HAP-1 (cell line): ENCODE measurements at regions not wholly inside any gene's neighbourhood (a gene's known extent, or its start where the extent isn't known, plus 50 kb on each side); places are given as distances from the start of the nearest gene placed in this dataset.
"Not testable (repeated sequence)": the region's sequence is repeated elsewhere in the genome, so short reads cannot be mapped to it uniquely, and the experiment has no call there.

Experiments
- DNase-seq, 2 experiments: peaks; one replicate each; pipeline ENCODE4 v3.0.0-alpha.2; 2016 to 2020; ENCODE audit warnings: low spot score in 2 of 2
- H3K27me3 ChIP-seq: fragments of 250-450 bp; sonication (Bioruptor Pico); 2 replicates; pipeline ENCODE4 v1.5.1; 2020; ENCODE audit warnings: low read depth, mild to moderate bottlenecking, moderate library complexity
- H3K36me3 ChIP-seq: fragments of 250-450 bp; sonication (Bioruptor Pico); replicated peaks from 2 replicates; pipeline ENCODE4 v1.5.1; 2020; ENCODE audit warnings: mild to moderate bottlenecking
- H3K4me1 ChIP-seq: fragments of 250-450 bp; sonication (Bioruptor Pico); 2 replicates; pipeline ENCODE4 v1.5.1; 2020; ENCODE audit warnings: mild to moderate bottlenecking
- H3K4me3 ChIP-seq: fragments of 250-450 bp; sonication (Bioruptor Pico); 2 replicates; pipeline ENCODE4 v1.5.1; 2020; ENCODE audit warnings: mild to moderate bottlenecking, moderate library complexity
- H3K9me3 ChIP-seq: fragments of 250-450 bp; sonication (Bioruptor Pico); 2 replicates; pipeline ENCODE4 v1.5.1; 2020; ENCODE audit warnings: mild to moderate bottlenecking, moderate library complexity
- in situ Hi-C: fragments of 300-500 bp; cut with MboI; formaldehyde crosslinking; loops from 3 replicates; pipeline ENCODE4 v1.14.3; 2020; ENCODE audit warnings: low sequenced_read_pairs, inconsistent platforms, mixed read lengths

DNA sequence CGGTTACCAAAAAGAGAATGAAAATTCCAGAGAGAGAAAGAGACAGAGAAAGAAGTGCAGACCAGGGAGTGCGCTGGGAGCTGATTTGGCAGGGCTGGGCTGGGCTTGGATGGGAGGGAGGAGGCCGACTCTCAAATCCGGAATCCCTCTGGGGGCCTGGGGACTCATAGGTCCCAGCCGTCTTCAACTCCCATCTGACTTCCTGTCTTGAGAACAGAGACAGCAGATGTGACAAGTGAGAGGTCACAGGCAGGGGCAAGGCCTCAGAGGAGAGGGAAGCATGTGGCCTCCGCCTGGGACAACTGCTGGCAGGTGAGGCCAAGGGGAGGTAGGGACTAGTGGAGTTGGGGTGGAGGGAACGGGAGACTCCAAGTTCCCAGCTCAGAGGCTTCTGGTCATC, 172.9 kb downstream of the GOSR1 start:
- in situ Hi-C loops, H3K4me1 ChIP-seq, DNase-seq: not testable (repeated sequence)

DNA sequence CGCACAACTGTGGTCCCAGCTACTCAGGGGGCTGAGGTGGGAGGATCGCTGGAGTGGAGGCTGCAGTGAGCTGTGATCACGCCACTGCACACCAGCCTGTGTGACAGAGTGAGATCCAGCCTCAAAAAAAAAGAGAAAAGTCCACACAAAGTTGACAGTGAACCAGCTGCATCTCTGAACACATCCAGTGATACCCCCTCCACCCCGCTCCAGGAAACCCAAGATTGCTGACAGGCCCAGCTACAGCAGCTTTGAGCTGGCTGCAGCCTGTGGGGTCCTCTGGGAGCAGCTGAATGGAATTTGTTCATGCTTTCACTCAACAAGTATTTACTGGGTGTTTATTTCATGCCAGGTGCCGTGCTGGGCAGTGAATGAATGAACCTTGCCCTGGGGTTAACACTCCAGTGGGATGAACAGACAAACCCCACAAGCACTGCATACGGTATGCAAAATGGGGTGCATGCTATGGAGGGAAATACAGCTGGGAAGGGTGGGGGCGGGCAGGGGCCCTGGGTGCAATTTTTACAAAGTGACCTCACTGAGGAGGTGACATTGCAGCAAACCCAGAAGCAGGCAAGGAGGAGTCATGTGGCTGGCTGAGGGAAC, 170.9 kb downstream of the GOSR1 start:
- H3K27me3 ChIP-seq, H3K4me1 ChIP-seq, H3K4me3 ChIP-seq, H3K36me3 ChIP-seq, H3K9me3 ChIP-seq, DNase-seq, in situ Hi-C loops: not testable (repeated sequence)

More for the DNA sequence above, 172.9 kb downstream of the GOSR1 start:
- H3K36me3 ChIP-seq, H3K27me3 ChIP-seq, H3K4me3 ChIP-seq, H3K9me3 ChIP-seq: not testable (repeated sequence)

DNA sequence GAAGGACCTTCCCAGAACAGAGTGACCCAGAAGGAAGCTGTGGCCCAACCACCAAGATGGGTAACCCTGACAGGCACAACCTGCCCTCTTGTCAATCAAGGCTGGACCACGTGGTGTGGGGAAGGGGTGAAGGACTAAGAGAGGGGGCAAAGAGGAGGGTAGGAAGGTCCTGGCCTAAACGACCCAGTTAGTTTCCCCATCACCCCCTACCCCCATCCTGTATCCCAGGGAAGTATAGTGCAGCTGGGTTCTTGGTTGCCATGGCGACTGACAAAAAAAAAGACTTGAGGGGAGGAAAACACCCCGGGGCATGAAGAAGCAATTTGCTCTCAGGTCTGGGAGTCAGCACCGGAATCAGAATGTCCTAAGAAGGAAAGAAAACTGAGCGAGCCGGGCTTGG, 168.7 kb downstream of the GOSR1 start:
- H3K27me3 ChIP-seq, H3K36me3 ChIP-seq, in situ Hi-C loops, H3K4me1 ChIP-seq, H3K4me3 ChIP-seq, H3K9me3 ChIP-seq: not testable (repeated sequence)
- peak; percentile 2 to 67 for DNase-seq

DNA sequence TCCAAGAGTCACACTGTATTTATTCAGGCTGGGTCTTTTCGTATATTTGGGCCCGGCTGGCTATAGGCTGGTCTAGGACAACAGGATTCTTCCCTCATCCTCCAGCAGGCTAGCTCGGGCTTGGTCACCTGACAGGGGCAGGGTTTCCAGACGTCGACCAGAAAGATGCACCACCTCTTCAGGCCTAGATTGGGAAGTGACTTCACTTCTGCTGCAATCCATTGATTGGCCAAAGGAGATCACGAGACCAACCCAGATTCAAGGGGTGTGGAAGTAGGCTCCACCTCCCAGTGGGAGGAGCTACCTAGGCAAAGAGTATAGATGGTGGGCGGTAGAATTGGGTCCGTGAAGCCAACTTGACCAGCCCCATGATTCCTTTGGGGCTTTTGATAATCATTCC, 167.5 kb downstream of the GOSR1 start:
- H3K36me3 ChIP-seq, in situ Hi-C loops, H3K27me3 ChIP-seq, H3K9me3 ChIP-seq, H3K4me3 ChIP-seq, H3K4me1 ChIP-seq: not testable (repeated sequence)
- peak in 1 of 2 experiments; percentile 67 for DNase-seq

DNA sequence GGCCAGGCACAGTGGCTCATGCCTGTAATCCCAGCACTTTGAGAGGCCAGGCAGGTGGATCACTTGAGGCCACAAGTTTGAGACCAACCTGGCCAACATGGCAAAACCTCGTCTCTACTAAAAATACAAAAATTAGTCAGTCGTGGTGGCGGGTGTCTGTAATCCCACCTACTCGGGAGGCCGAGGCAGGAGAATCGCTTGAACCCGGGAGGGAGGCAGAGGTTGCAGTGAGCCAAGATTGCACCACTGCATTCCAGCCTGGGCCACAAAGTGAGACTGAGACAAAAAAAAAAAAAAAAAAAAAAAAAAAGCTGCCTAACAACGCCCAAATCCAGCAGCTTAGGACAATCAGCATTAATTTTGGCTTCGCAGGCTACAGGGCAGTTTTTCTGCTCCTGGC, 167.1 kb downstream of the GOSR1 start:
- H3K9me3 ChIP-seq, DNase-seq, in situ Hi-C loops, H3K4me3 ChIP-seq, H3K27me3 ChIP-seq, H3K36me3 ChIP-seq, H3K4me1 ChIP-seq: not testable (repeated sequence)

DNA sequence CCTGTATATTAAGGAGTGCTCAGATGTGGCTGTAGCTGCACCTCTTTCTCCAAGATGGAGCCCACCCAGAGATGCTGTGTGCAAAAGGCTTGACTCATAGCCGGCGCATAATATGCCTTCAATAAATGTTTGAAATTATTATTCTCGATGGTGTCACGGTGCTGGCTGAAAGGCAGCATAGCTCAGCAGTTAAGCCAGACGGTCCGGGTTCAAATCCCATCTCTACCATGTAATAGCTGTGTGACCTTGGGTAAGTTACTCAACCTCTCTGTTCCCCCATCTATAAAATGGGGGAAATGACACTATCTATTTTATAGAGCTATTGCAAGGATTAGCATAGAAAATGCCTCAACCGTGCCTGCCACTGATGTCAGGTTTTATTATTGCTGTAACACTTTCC, 164.2 kb downstream of the GOSR1 start:
- H3K4me1 ChIP-seq, H3K36me3 ChIP-seq, H3K27me3 ChIP-seq, in situ Hi-C loops, DNase-seq, H3K9me3 ChIP-seq, H3K4me3 ChIP-seq: not testable (repeated sequence)

DNA sequence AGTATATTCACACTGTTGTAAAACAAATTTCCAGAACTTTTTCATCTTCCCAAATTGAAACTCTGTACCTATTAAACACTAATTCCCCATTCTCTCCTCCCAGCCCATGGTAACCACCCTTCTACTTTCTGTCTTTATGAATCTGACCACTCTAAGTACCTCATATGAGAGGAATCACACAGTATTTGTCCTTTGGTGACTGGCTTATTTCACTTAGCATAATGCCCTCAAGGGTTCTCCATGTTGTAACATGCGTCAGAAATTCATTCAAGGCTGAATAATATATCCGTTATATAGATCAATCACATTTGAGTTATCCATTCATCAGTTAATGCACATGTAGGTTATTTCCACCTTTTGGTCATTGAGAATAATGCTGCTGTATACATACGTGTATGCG, 162.2 kb downstream of the GOSR1 start:
- H3K4me3 ChIP-seq, H3K27me3 ChIP-seq, H3K4me1 ChIP-seq, in situ Hi-C loops, H3K9me3 ChIP-seq, H3K36me3 ChIP-seq, DNase-seq: not testable (repeated sequence)

DNA sequence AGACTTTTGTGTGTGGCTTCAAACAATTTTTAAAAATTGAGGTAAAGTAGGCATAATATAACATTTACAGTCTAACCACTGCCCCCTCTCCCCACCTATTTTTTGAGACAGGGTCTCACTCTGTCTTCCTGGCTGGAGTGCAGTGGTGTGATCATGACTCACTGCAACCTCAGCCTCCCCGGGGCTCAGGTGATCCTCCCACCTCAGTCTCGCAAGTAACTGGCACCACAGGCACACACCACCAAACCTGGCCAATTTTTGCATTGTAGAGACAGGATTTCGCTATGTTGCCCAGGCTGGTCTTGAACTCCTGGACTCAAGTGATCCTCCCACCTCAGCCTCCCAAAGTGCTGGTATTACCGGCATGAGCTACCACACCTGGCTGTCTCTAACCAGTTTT, 161.8 kb downstream of the GOSR1 start:
- H3K4me1 ChIP-seq, DNase-seq, H3K9me3 ChIP-seq, H3K4me3 ChIP-seq, in situ Hi-C loops, H3K36me3 ChIP-seq, H3K27me3 ChIP-seq: not testable (repeated sequence)

DNA sequence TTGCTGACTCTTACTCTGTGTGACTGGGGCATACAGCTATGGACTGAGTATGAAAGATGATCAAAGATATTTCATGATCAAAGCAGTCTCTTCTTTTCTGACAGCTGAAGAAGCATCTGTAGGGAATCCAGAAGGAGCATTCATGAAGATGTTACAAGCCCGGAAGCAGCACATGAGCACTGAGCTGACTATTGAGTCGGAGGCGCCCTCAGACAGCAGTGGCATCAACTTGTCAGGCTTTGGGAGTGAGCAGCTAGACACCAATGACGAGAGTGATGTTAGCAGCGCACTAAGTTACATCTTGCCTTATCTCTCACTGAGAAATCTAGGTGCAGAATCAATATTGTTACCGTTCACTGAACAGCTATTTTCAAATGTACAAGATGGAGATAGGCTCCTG, 154.4 kb downstream of the GOSR1 start:
- H3K4me3 ChIP-seq, in situ Hi-C loops, H3K4me1 ChIP-seq, H3K27me3 ChIP-seq, H3K36me3 ChIP-seq, H3K9me3 ChIP-seq, DNase-seq: not testable (repeated sequence)

DNA sequence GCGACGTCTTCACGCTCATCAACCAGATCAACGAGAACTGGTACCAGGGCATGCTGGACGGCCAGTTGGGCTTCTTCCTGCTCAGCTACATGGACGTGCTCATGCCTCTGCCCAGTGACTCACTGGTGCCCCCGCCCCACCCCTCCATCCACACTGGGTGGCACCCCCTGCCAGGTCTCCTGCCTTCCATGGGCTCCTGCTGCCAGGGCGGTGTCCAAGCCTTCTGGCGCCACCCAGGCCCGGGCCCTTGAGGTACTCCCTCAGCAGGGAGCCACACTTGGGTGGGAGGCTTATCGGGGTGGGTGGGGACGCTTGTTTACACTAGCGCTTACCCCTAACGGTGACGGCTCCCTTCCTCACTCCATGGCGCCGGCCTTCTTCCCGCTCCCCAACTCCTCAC, 148.2 kb downstream of the GOSR1 start:
- H3K9me3 ChIP-seq: not testable (repeated sequence)

DNA sequence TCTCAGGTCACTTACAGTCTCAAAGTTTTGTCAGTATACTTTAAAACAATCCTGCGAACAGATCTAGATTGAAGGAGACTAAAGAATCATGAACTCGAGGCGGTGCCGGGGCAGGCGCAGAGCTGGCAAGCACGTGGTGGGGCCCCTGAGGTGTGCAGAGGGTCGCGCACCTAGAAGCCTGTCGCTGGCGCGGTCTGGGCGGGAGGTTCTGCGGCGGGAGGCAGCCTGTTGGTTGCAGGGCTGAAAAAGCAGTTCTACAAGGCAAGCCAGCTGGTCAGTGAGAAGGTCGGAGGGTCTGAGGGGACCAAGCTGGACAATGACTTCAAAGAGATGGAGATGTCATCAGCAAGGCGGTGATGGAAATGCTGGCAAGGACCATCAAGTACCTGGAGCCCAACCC, 147.0 kb downstream of the GOSR1 start:
- H3K4me3 ChIP-seq, in situ Hi-C loops, H3K4me1 ChIP-seq, H3K36me3 ChIP-seq, DNase-seq, H3K27me3 ChIP-seq, H3K9me3 ChIP-seq: not testable (repeated sequence)

More for the DNA sequence above, 148.2 kb downstream of the GOSR1 start:
- H3K36me3 ChIP-seq, DNase-seq, H3K27me3 ChIP-seq, H3K4me3 ChIP-seq, H3K4me1 ChIP-seq, in situ Hi-C loops: not testable (repeated sequence)

DNA sequence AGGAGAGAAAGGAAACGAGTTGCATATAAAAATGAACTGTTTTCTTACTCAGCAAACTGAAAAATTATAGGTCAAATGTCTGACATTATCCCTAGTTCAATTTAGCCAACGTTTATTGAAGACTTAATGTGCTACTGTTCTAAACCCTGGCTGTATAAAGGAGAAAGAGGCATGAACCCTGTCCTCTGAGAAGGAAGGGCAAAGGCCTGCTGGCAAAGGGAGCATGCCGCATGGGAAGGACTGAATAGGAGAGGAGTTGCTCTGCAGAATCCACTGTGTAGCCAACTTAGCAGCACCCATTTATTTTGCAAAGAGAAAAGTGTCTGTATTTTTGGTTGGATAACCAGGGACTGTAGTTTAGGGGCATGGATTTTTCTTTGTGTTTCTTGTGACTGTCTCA, 132.5 kb downstream of the GOSR1 start:
- H3K4me3 ChIP-seq, H3K9me3 ChIP-seq, in situ Hi-C loops, H3K27me3 ChIP-seq, H3K4me1 ChIP-seq, H3K36me3 ChIP-seq, DNase-seq: not testable (repeated sequence)

DNA sequence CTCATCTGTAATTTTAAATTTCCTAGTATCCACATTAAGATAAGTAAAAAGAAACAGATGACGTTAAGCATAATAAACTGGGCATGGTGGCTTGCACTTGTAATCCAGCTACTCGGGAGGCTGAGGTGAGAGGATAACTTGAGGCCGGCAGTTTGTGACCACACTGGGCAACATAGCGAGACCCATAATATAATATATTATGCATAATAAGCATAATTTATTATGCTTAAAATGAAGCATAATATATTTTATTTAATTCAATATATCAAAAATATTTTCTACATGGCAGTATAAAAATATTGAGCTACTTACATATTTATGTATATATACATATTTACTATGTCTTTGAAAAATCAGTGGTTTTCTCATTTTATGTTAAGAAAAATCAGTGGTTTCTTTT, 128.3 kb downstream of the GOSR1 start:
- no peak for DNase-seq
- no peaks in the 10 kb centered on the region for H3K27me3 ChIP-seq
- H3K4me1 ChIP-seq: no peaks in the 10 kb centered on the region; the same call in none of the 2 replicates
- no peaks in the 10 kb centered on the region; the same call in 1 of the 2 replicates for H3K36me3 ChIP-seq
- in situ Hi-C loops: no loop called here
- no peak overlapping the region for H3K4me3 ChIP-seq
- H3K9me3 ChIP-seq: no peaks in the 10 kb centered on the region

DNA sequence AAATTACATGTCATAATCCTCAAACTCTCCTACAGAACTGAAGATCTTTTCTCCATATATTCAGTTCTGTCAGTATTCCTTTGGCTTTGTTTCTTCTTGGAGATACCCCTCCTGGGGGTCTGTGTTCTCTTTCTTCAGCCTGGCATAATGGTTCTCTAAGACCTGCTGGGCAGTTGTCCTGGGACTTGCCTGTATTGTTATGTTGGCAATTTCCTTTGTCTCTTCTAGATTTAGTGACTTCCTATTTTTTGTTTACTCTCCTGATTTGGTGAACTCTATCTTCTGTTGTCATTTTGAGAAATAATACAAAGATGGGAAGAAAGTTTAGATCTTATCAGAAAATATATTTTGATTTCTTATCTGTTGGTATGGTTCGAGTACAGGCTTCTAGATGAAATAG, 127.8 kb downstream of the GOSR1 start:
- no peak for DNase-seq
- no peak overlapping the region for H3K4me3 ChIP-seq
- in situ Hi-C loops: no loop called here
- no peaks in the 10 kb centered on the region; the same call in none of the 2 replicates for H3K4me1 ChIP-seq
- H3K27me3 ChIP-seq: no peaks in the 10 kb centered on the region
- H3K36me3 ChIP-seq: no peaks in the 10 kb centered on the region; the same call in 1 of the 2 replicates
- H3K9me3 ChIP-seq: no peaks in the 10 kb centered on the region

DNA sequence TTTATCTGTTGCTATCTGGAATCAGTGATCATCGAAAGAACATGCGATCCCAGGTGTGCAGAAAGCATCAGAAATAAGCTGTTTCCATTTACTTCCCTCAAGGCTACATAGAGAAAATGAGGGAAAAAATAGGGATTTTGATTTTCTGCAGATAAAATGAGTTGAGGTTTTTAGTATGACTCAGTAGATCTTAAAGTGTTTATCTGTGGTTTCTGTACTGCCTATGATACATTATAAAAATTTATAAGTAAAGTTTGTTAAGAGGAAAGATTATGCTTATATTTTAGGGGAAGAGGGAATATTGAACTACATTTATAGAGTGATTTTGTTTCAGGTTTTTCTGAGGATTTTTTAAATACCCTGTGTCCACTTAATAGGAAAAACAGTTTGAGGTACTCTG, 125.2 kb downstream of the GOSR1 start:
- H3K4me3 ChIP-seq: peak overlapping the region; percentile 93
- H3K4me1 ChIP-seq, H3K9me3 ChIP-seq, H3K36me3 ChIP-seq, DNase-seq, H3K27me3 ChIP-seq, in situ Hi-C loops: not testable (repeated sequence)
